ENCODE measurements at regions not wholly inside any gene's neighbourhood (a gene's known extent, or its start where the extent isn't known, plus 50 kb on each side); places are given as distances from the start of the nearest gene placed in this dataset.

DNA sequence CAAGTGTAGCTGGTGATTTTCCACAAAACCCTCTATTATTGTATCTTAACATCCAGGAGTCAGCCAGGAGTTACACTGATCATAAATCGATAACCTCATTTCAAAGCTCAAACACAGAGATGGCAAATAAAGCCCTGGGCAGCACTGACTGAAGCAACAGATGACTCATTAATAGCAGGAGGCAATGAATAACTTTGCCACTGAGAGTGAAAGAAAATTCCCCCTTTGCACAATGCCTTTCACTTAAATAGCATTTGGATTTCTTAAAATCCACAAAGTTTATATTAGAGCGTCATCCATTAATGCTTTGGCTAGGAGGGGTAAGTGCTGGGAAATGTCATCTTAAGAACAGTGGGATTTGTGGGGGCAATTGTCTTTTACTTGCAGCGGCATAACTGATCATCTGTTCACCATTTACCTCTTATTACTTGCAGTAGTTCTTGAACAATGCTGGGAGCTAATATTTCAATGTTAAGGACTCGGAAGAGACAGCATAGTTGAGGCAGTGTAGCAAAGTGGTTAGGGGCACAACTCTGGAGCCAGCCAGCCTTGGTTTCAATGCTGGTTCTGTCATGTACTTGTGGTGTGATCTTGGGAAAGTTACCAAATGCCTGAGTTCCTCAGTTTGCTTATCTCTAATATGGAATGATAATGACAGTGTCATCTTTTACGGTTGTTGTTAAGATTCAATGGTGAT lies 630.4 kb upstream of the TBL1XR1 start:
- no peak overlapping the region for H3K4me3 ChIP-seq (ENCODE audit: low read length)

GRCh38 chr3:177828208-177828565 lies 630.9 kb upstream of the TBL1XR1 start:
- H3K4me3 ChIP-seq (ENCODE audit: low read length), result no peak overlapping the region
- no peak for TF ChIP-seq ZNF274 (IDR thresholded peaks at IDR 0.05; ENCODE audit: low read depth, low read length)

More for the DNA sequence above, 630.4 kb upstream of the TBL1XR1 start:
- TF ChIP-seq ZNF274 (IDR thresholded peaks at IDR 0.05; ENCODE audit: low read depth, low read length), result no peak

DNA sequence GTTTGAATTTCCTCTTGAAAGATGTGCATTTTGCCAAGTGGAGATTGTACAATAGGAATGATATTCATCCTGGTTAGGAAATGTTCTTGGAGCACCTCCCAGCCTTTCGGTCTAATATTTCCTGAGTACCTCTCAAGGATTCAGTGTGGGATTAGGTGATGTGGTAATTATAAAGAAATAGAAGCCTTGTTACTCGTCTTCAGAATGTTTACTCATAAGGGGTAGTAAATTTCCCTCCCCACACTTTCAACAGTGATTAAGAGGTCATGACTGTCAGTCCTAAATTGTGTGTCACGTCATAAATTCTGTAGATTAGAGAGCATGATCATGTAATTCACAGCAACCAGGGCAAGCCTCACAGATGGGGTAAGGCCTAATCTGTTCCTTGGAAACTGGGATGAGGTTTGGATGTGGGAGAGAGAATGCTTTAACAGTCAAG lies 633.1 kb upstream of the TBL1XR1 start:
- no peak overlapping the region for H3K4me3 ChIP-seq (ENCODE audit: low read length)
- no peak for TF ChIP-seq ZNF274 (IDR thresholded peaks at IDR 0.05; ENCODE audit: low read depth, low read length)

GRCh38 chr3:177831361-177831760 lies 634.1 kb upstream of the TBL1XR1 start:
- H3K4me3 ChIP-seq (ENCODE audit: low read length), result no peak overlapping the region
- no peak for TF ChIP-seq ZNF274 (IDR thresholded peaks at IDR 0.05; ENCODE audit: low read depth, low read length)

DNA sequence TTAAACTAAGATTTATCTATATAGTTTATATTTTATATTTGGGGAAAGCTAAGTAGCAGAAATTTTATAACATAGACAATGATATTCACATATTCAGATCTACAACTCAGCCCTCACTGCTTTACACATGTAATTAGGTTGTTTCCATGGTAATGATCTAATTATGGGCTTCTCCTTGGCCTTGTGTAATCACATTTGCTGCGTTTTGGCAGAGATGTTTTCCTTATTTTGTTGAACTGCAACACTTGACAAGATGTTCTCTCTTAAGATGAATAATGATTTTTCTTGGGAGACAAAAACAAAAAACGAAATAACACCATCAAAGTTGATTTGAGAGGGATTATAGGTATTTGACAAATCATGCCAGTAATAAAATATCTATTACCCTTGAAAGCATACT lies 635.6 kb upstream of the TBL1XR1 start:
- no peak overlapping the region for H3K4me3 ChIP-seq (ENCODE audit: low read length)
- no peak for TF ChIP-seq ZNF274 (IDR thresholded peaks at IDR 0.05; ENCODE audit: low read depth, low read length)

DNA sequence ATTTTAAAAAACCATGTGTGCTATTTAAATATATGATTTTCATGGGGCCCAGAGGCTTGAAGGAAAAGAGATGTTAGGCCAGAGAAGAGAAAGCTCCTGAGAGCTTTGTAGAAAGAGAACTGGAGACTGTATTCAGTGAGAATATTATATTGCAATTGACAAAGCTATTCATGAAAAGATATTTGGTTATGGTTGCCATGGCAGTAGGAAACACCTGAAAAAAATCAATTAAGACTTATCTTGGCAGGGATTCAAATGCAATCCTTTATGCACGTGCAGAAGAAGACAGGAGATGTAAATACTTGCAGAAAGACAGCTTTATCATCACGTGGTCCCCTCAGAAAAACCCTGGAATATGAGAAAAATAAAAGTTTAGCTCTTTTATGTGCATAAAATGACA lies 636.0 kb upstream of the TBL1XR1 start:
- TF ChIP-seq ZNF274 (IDR thresholded peaks at IDR 0.05; ENCODE audit: low read depth, low read length), result no peak
- H3K4me3 ChIP-seq (ENCODE audit: low read length), result no peak overlapping the region

DNA sequence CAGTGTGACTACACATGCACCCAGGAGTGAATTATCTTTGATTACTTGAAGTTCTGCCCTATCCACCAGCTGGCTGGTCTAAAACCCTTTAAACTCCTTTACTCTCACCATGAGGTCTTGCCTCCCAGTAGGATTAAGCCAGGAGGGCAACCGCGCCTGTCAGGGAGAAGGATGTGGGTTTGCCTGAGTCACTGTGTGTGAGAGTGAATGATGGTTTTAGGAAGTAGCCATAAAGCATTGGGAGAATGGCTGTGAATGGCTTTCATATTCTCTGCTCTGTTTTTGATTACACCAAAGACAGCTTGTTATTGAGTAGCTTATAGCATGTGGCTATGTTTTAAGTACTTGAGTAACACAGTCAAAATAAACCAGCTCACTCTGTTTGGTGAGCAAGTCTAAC lies 637.7 kb upstream of the TBL1XR1 start:
- TF ChIP-seq ZNF274 (IDR thresholded peaks at IDR 0.05; ENCODE audit: low read depth, low read length), result no peak
- H3K4me3 ChIP-seq (ENCODE audit: low read length), result no peak overlapping the region

DNA sequence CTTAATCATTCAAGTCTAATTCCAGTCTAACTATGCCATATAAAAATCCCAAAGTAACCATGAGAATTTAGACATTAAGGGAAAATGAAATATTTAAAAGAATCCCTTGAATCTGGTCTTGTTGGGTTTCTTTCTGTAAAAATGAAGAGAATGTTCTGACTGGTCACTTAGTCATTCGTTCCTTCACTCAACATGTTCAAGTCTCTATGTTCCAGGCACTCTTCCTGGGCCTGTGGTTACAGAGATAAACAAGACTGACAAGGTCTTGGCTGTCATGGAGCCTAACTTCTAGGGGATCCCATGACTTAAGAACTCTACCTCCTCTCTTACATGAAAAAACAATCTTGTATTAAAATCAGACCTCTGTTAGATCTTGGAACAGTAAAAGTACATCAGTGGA lies 638.6 kb upstream of the TBL1XR1 start:
- TF ChIP-seq ZNF274 (IDR thresholded peaks at IDR 0.05; ENCODE audit: low read depth, low read length), result no peak
- H3K4me3 ChIP-seq (ENCODE audit: low read length), result no peak overlapping the region

DNA sequence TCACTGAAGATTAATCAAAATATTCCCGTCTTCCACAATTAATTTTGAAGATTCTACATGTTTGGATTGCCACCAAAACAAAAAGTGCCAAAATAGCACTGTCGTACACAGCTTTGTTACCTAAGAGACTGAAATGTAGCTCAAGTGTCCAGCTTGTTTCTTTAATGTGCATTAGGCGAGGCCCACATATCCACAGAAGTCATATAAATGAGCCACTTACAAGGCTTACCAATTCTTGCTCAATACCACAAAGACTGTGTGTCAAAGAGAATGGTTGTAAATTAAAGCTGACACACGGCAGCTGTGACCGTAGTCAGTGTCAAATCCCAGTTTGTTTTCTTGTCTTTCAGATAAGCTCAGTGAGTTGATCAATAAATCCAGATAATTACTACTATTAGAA lies 639.4 kb upstream of the TBL1XR1 start:
- no peak for TF ChIP-seq ZNF274 (IDR thresholded peaks at IDR 0.05; ENCODE audit: low read depth, low read length)
- H3K4me3 ChIP-seq (ENCODE audit: low read length), result no peak overlapping the region

- H3K4me3 ChIP-seq (ENCODE audit: low read length), result no peak overlapping the region
- TF ChIP-seq ZNF274 (IDR thresholded peaks at IDR 0.05; ENCODE audit: low read depth, low read length), result no peak
Observed at GRCh38 chr3:177837951-177838655, 640.8 kb upstream of the TBL1XR1 start.

- no peak for TF ChIP-seq ZNF274 (IDR thresholded peaks at IDR 0.05; ENCODE audit: low read depth, low read length)
- H3K4me3 ChIP-seq (ENCODE audit: low read length), result no peak overlapping the region
Observed at GRCh38 chr3:177838766-177839350, 641.6 kb upstream of the TBL1XR1 start.

DNA sequence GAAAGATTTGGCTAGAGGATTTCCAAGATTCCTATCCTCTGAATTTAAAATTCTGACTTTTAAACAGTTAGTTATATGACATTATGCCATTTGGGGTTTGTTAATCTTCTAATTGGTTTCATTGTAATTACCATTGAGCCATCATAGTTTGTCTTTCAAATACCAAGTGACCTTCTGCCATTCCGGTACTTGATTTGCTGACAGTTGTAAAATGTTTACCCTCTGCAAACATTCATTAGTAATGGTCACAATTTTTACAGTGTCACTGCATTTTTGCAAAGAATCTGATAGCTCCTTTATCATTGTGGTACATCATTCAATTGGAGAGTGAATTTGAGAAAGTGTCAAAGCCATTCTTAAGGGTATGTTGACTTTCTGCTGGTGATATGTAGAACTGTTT lies 645.0 kb upstream of the TBL1XR1 start:
- no peak overlapping the region for H3K4me3 ChIP-seq (ENCODE audit: low read length)
- TF ChIP-seq ZNF274 (IDR thresholded peaks at IDR 0.05; ENCODE audit: low read depth, low read length), result no peak

DNA sequence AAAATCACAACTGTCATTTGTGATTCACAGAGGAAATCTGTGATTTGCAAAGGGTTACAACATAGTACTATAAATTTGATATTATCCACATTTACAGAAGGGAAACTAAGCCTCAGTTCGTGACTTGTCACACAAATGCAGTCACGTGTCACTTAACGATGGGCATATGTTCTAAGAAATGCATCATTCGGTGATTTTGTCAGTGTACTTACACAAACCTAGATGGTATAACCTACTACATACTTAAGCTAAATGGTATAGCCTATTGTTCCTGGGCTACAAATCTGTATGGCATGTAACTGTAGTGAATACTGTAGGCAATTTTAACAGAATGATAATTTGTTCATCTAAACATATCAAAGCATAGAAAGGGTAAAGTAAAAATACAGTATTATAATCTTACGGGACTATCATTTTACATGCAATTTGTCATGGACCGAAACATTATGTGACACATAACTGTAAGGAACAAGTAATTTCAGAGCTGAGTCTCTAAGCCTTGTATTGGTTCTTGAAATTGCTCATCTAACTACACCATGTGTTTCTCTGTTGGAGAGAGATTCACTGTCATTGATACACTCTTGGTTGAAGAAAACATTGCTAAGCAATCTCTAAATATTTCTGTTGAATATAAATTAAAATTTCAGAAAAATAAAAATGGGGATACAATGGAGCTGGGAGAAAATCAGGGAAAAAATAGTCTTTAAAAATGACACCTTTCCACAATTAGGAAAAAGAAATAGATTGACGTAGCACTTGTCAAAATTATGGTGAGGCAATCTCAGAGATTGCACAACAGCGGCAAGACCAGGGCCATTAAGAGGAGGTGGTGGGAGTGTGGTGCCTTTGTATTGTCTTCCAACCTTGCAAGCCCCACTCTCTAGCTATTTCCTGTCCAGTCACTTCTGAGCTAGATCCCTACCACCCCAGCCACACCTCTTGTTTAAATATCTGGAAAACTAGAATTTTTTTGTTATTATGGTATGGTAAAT lies 645.8 kb upstream of the TBL1XR1 start:
- no peak overlapping the region for H3K4me3 ChIP-seq (ENCODE audit: low read length)
- no peak for TF ChIP-seq ZNF274 (IDR thresholded peaks at IDR 0.05; ENCODE audit: low read depth, low read length)

Data from GM08714 (cell line).